ENCODE measurements at regions not wholly inside any gene's neighbourhood (a gene's known extent, or its start where the extent isn't known, plus 50 kb on each side); places are given as distances from the start of the nearest gene placed in this dataset.

DNA sequence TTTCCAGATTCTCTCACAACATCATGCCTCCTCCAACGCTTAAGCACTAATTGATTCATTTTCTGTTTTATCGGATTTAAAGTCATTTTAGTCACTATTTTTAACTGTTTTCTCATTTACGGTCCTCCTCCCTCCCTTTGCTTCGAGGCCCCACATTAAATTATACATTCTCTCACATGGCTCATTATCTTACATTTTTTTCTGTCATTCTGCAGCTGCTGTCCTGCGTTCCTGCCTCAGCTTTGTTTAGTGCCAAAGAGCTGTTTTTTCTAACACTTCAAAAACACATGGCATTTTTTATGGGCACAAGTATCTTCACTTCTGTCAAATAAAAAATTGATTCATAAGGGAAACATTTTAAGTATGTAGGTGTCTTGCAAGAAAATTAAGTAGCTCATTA lies 130.1 kb upstream of the FST start:
- Histone ChIP-seq H3K27me3 (no peaks in the 10 kb centered on the region), H3K4me1 (no peaks in the 10 kb centered on the region), H3K36me3 (no peaks in the 10 kb centered on the region), H3K27ac (no peak overlapping the region), H3K4me3 (no peak overlapping the region), H3K9me3 (no peaks in the 10 kb centered on the region)
- DNase-seq = no peak
- TF ChIP-seq POLR2A (IDR thresholded peaks at IDR 0.05) = no peak
- TF ChIP-seq, protein P1, sequence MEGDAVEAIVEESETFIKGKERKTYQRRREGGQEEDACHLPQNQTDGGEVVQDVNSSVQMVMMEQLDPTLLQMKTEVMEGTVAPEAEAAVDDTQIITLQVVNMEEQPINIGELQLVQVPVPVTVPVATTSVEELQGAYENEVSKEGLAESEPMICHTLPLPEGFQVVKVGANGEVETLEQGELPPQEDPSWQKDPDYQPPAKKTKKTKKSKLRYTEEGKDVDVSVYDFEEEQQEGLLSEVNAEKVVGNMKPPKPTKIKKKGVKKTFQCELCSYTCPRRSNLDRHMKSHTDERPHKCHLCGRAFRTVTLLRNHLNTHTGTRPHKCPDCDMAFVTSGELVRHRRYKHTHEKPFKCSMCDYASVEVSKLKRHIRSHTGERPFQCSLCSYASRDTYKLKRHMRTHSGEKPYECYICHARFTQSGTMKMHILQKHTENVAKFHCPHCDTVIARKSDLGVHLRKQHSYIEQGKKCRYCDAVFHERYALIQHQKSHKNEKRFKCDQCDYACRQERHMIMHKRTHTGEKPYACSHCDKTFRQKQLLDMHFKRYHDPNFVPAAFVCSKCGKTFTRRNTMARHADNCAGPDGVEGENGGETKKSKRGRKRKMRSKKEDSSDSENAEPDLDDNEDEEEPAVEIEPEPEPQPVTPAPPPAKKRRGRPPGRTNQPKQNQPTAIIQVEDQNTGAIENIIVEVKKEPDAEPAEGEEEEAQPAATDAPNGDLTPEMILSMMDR (IDR thresholded peaks at IDR 0.05) = no peak

DNA sequence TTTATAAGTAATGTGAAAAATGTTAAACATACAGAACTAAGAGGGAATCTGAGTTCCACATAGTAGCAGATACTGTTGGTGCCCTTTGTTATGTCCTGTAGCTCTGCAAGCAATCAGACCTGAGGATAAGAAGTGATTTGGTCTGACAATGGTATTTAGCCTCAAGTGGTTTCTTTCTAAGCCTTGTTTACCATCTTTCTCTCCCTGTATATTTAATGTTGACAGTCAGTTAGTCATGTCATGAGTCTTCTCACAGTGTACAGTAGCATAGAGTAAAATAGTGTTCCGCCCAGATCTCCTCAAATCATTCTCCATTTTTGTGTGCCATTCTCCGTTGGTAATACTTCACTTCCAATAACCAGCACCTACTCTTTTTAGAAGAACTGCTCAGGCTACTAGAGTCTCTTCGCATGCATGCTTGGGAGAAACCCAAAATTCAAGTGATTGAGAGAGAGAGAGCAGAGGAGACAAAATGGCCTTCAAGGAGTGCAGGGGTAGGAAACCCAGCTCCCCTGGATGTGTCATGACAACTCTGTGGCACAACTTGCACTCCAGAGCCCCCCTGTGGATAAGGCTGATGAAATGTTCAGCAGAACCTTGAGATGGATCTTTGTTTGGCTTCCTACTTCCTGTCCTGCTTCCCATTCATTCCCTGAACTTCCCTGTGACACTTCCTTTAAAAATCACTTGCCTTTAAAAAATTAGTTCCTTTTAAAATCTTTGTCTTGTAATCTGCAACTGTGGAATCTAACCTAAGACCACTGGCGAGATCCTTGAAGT lies 129.2 kb upstream of the FST start:
- DNase-seq = no peak
- TF ChIP-seq, protein P1 (IDR thresholded peaks at IDR 0.05) = no peak
- H3K9me3 ChIP-seq = no peaks in the 10 kb centered on the region
- no peaks in the 10 kb centered on the region for H3K36me3 ChIP-seq
- no peak overlapping the region for H3K4me3 ChIP-seq
- H3K4me1 ChIP-seq = no peaks in the 10 kb centered on the region
- no peaks in the 10 kb centered on the region for H3K27me3 ChIP-seq
- H3K27ac ChIP-seq = no peak overlapping the region

DNA sequence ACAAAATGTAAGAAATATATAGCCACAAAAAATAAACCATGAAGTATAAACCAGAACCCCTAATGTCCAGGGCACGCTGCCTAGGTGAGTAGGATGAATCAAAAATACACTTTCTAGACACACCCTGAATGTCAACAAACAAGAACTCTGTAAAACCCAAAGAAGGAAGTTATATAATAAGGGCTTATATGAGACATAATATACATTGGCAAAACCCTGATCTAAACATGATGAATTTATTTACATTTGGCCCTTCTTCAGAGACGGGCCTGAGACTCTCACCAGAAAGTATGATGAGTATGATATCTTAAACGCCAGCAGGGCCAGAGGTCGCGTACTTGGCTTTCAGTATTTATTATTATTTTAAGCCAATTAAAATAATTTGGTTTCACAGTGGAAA lies 125.1 kb upstream of the FST start:
- TF ChIP-seq, protein P1 (IDR thresholded peaks at IDR 0.05) = no peak
- TF ChIP-seq POLR2A (IDR thresholded peaks at IDR 0.05) = no peak
- H3K4me1 ChIP-seq = no peaks in the 10 kb centered on the region
- no peak overlapping the region for H3K4me3 ChIP-seq
- no peaks in the 10 kb centered on the region for H3K27me3 ChIP-seq
- DNase-seq = no peak
- H3K36me3 ChIP-seq = no peaks in the 10 kb centered on the region
- H3K27ac ChIP-seq = no peak overlapping the region
- H3K9me3 ChIP-seq = no peaks in the 10 kb centered on the region

DNA sequence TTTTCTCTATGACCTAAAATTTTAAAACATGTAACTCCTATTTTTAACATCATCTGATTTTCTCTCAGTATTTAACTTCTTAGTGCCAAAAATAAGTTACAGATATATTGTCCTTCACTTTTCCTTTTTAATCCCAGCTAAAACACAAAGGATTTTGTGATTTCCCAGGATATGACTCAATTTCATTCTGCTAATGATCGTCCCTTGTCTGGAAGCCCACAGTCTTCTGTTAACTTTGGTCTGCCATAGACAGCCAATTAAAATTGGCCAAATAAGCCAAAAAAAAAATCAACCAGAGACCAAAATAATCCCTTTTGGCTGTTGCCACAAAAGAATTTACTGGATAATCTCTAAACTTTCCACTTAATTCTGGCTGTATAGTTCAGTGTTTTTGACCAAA lies 124.5 kb upstream of the FST start:
- no peaks in the 10 kb centered on the region for H3K9me3 ChIP-seq
- no peak overlapping the region for H3K27ac ChIP-seq
- TF ChIP-seq, protein P1 (IDR thresholded peaks at IDR 0.05) = no peak
- TF ChIP-seq POLR2A (IDR thresholded peaks at IDR 0.05) = no peak
- DNase-seq = no peak
- H3K36me3 ChIP-seq = no peaks in the 10 kb centered on the region
- H3K4me1 ChIP-seq = no peaks in the 10 kb centered on the region
- H3K27me3 ChIP-seq = no peaks in the 10 kb centered on the region
- no peak overlapping the region for H3K4me3 ChIP-seq

DNA sequence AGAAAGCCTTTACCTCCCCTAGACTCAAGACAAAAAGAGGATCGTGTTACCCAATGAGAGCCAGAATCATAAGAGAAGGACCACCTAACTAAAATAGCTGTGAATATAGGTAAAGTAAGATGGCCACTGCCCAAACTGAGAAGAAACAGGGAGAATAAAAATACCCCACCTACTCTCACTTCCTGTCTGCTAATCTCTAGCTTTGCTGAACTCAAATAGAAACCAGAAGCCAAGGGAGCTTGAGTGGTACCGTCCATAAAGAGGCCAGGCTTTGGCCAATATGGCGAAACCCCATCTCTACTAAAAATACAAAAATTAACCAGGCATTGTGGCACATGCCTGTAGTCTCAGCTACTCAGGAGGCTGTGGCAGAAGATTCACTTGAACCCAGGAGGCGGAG lies 123.0 kb upstream of the FST start:
- Histone ChIP-seq H3K27me3 (no peaks in the 10 kb centered on the region), H3K9me3 (no peaks in the 10 kb centered on the region), H3K4me3 (no peak overlapping the region), H3K36me3 (no peaks in the 10 kb centered on the region), H3K4me1 (no peaks in the 10 kb centered on the region), H3K27ac (no peak overlapping the region)
- DNase-seq = no peak
- TF ChIP-seq POLR2A (IDR thresholded peaks at IDR 0.05) = no peak
- TF ChIP-seq, protein P1 (IDR thresholded peaks at IDR 0.05) = no peak

DNA sequence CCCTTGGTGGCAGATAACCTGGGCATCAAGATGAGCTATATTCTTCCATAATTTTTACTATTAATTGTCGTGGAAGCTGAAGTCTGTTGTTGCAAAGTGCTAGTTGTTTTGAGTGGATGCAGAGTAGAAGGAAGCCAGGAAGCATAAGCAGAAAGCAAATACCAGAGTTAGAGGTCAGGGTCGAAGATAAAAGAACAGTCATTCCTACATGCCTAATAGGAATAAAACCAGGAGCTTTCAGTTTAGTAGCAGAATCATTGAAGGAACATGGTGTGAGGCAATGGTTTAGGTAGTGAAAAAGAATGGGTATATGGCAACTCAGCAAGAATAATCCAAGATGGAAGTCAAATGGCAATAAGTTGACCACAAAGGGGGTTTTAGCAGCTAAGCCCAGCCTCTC lies 121.6 kb upstream of the FST start:
- H3K4me3 ChIP-seq = no peak overlapping the region
- H3K36me3 ChIP-seq = no peaks in the 10 kb centered on the region
- TF ChIP-seq POLR2A (IDR thresholded peaks at IDR 0.05) = no peak
- TF ChIP-seq, protein P1 (IDR thresholded peaks at IDR 0.05) = no peak
- H3K27ac ChIP-seq = no peak overlapping the region
- no peaks in the 10 kb centered on the region for H3K27me3 ChIP-seq
- no peaks in the 10 kb centered on the region for H3K4me1 ChIP-seq
- DNase-seq = no peak
- no peaks in the 10 kb centered on the region for H3K9me3 ChIP-seq

Data from Peyer's patch (tissue), 4 donors.